SU-DHL-6 (cell line): ENCODE measurements at regions not wholly inside any gene's neighbourhood (a gene's known extent, or its start where the extent isn't known, plus 50 kb on each side); places are given as distances from the start of the nearest gene placed in this dataset.

Experiments
- EZH2phosphoT487 ChIP-seq: fragments of 200-600 bp; sonication (generic), shearing (Covaris generic); conservative IDR thresholded peaks from 2 replicates; pipeline ENCODE4 v1.6.1; 2018; ENCODE audit warnings: mild to moderate bottlenecking, antibody characterized with exemption, low read length, moderate library complexity, mixed read lengths
- TF ChIP-seq, protein P1 (sequence below): fragments of 200-600 bp; sonication (generic); IDR thresholded peaks from one replicate; pipeline ENCODE4 v1.5.1; 2017; ENCODE audit warnings: antibody characterized with exemption, mild to moderate bottlenecking, low read length, moderate library complexity; ENCODE audit not compliant: insufficient read depth, poor library complexity, severe bottlenecking

DNA sequence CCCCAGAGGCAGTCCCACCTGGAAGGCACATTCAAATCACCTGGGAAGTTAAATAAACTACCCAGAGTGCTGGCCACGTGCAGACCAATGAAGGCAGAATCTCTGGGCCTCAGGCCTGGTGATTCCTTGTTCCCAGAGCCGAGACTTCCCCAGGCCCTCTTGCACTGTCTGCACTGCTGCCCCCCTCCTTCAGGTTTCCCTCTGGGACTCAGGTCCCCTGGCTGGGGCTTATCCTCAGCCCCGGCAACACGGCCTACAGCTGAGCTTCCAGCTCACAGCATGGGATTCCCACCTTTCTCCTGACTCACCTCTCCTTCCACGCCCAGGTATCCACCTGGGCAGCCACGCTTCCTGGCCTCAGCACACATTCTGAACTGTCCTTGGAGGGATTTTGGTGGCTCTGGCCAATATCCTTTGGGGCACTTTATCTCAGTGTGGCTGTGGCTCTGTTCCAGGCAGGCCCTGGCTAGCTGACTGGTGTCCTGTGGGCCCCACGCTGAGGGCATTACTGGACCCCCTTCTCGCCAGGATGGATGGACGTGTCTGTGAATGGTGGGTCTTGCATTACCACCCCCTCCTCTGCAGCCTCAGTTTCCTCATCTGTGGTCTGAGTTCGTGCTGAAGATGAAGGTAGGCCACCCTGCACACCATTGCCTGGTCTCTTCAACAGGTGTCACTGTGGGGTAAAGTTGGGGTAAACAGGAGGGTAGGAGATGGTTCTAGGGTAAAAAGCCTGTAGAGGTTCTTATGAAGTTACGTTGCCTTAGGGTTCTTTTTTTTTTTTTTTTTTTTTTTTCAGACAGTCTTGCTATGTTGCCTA lies 165.7 kb downstream of the IRF8 start:
- TF ChIP-seq, protein P1, sequence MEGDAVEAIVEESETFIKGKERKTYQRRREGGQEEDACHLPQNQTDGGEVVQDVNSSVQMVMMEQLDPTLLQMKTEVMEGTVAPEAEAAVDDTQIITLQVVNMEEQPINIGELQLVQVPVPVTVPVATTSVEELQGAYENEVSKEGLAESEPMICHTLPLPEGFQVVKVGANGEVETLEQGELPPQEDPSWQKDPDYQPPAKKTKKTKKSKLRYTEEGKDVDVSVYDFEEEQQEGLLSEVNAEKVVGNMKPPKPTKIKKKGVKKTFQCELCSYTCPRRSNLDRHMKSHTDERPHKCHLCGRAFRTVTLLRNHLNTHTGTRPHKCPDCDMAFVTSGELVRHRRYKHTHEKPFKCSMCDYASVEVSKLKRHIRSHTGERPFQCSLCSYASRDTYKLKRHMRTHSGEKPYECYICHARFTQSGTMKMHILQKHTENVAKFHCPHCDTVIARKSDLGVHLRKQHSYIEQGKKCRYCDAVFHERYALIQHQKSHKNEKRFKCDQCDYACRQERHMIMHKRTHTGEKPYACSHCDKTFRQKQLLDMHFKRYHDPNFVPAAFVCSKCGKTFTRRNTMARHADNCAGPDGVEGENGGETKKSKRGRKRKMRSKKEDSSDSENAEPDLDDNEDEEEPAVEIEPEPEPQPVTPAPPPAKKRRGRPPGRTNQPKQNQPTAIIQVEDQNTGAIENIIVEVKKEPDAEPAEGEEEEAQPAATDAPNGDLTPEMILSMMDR = no peak
- no peak for TF ChIP-seq EZH2phosphoT487
